MM.1S (cell line): ENCODE measurements at regions not wholly inside any gene's neighbourhood (a gene's known extent, or its start where the extent isn't known, plus 50 kb on each side); places are given as distances from the start of the nearest gene placed in this dataset.

Experiments used
- EZH2 ChIP-seq: fragments of 300-600 bp; sonication (generic); optimal IDR thresholded peaks from 2 replicates; pipeline ENCODE3; 2017; ENCODE audit warnings: low read depth, mild to moderate bottlenecking, antibody characterized with exemption, low read length, mixed read lengths
- EZH2phosphoT487 ChIP-seq: fragments of 300-600 bp; sonication (generic); IDR thresholded peaks from 2 replicates; pipeline ENCODE4 v1.6.1; 2018; ENCODE audit warnings: antibody characterized with exemption, low read length
- TF ChIP-seq, protein P1 (sequence below): fragments of 300-600 bp; sonication (generic); IDR thresholded peaks from 2 replicates; pipeline ENCODE4 v1.5.1; 2016; ENCODE audit warnings: antibody characterized with exemption, low read length, mixed read lengths

DNA sequence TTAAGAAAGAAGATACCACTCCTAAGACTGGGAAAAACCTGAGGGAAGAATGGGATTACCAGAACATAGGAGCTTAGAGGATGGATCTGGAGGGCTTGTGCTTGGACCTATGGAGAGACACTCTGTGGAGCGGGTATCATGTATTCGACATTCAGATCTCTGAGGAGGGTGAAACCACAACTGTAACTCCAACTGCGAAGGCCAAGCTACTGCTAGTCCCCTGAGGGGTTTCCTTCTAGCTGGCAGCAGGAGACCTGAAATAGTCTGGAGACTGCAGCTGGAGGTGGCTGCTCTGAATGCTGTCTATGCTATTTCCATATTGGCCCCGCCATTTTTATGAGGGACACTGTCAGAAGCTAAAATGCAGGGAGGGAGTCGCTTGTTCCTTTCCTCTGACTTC lies 462.3 kb downstream of the PTPRC start:
- TF ChIP-seq, protein P1, sequence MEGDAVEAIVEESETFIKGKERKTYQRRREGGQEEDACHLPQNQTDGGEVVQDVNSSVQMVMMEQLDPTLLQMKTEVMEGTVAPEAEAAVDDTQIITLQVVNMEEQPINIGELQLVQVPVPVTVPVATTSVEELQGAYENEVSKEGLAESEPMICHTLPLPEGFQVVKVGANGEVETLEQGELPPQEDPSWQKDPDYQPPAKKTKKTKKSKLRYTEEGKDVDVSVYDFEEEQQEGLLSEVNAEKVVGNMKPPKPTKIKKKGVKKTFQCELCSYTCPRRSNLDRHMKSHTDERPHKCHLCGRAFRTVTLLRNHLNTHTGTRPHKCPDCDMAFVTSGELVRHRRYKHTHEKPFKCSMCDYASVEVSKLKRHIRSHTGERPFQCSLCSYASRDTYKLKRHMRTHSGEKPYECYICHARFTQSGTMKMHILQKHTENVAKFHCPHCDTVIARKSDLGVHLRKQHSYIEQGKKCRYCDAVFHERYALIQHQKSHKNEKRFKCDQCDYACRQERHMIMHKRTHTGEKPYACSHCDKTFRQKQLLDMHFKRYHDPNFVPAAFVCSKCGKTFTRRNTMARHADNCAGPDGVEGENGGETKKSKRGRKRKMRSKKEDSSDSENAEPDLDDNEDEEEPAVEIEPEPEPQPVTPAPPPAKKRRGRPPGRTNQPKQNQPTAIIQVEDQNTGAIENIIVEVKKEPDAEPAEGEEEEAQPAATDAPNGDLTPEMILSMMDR = no peak
- TF ChIP-seq EZH2 (no peak), EZH2phosphoT487 (no peak)
